IMR-90 (cell line): ENCODE measurements at regions not wholly inside any gene's neighbourhood (a gene's known extent, or its start where the extent isn't known, plus 50 kb on each side); places are given as distances from the start of the nearest gene placed in this dataset.

Source experiments
- ATAC-seq: fragments of 200-7000 bp; cut with Tn5 transposase; 2 replicates; pipeline ENCODE4 v1.9.1; 2020; ENCODE audit warnings: low read depth, mild to moderate bottlenecking, moderate library complexity
- BruUV-seq: library from RNA; stranded (reverse); fragments of 400-500 nt; replicated peaks from 2 replicates; lab custom pipeline; 2021; lab: Mats Ljungman, UMichigan
- CTCF ChIA-PET: fragments of 300-600 bp; formaldehyde crosslinking; extraction: SDS; loops from one replicate; lab custom pipeline; 2021; ENCODE audit warnings: antibody characterized with exemption; lab: Yijun Ruan, JAX
- POLR2A ChIA-PET: fragments of 300-600 bp; sonication (Branson Sonifier 250); formaldehyde crosslinking; loops from one replicate; lab custom pipeline; 2022; ENCODE audit warnings: antibody characterized with exemption; ENCODE audit not compliant: unreplicated experiment; lab: Charles Lee
- DNase-seq: peaks from one replicate; pipeline ENCODE4 v3.0.0; 2013
- H2AFZ ChIP-seq: replicated peaks from 2 replicates; pipeline ENCODE3; 2013; ENCODE audit warnings: low read length, mild to moderate bottlenecking; ENCODE audit not compliant: poor library complexity
- H2AK5ac ChIP-seq: 2 replicates; pipeline ENCODE4 v1.6.1; 2013; ENCODE audit warnings: low read depth, low read length, inconsistent platforms
- H2AK9ac ChIP-seq: replicated peaks from 2 replicates; pipeline ENCODE3; 2013; ENCODE audit warnings: mild to moderate bottlenecking, low read depth, low read length, moderate library complexity; ENCODE audit not compliant: poor library complexity
- H2BK120ac ChIP-seq: 2 replicates; pipeline ENCODE4 v1.6.1; 2013; ENCODE audit warnings: low read depth, low read length, inconsistent platforms
- H2BK15ac ChIP-seq: 3 replicates; pipeline ENCODE4 v1.6.1; 2013; ENCODE audit warnings: low read depth, low read length, inconsistent platforms
- H2BK20ac ChIP-seq: 2 replicates; pipeline ENCODE4 v1.6.1; 2013; ENCODE audit warnings: low read depth, mild to moderate bottlenecking, inconsistent platforms, low read length, moderate library complexity
- H2BK5ac ChIP-seq: 2 replicates; pipeline ENCODE4 v1.6.1; 2013; ENCODE audit warnings: mild to moderate bottlenecking, low read depth, low read length, inconsistent platforms; ENCODE audit not compliant: poor library complexity, severe bottlenecking
- H3K14ac ChIP-seq: replicated peaks from 2 replicates; pipeline ENCODE4 v1.6.1; 2013; ENCODE audit warnings: low read depth, low read length, inconsistent platforms
- H3K18ac ChIP-seq: 2 replicates; pipeline ENCODE4 v1.6.1; 2013; ENCODE audit warnings: low read depth, low read length, control low read depth
- H3K23ac ChIP-seq: 2 replicates; pipeline ENCODE4 v1.6.1; 2013; ENCODE audit warnings: low read depth, low read length, inconsistent platforms
- H3K27ac ChIP-seq: 2 replicates; pipeline ENCODE4 v1.5.1; 2013; ENCODE audit warnings: mild to moderate bottlenecking, control low read depth, low read length; ENCODE audit not compliant: insufficient read depth
- H3K27me3 ChIP-seq: 2 replicates; pipeline ENCODE4 v1.6.1; 2013; ENCODE audit warnings: low read length; ENCODE audit not compliant: control insufficient read depth, insufficient read depth
- H3K36me3 ChIP-seq: 2 replicates; pipeline ENCODE4 v1.6.1; 2013; ENCODE audit warnings: low read length, mixed read lengths; ENCODE audit not compliant: control insufficient read depth, insufficient read depth
- H3K4ac ChIP-seq: 2 replicates; pipeline ENCODE4 v1.6.1; 2013; ENCODE audit warnings: low read depth, low read length, inconsistent platforms
- H3K4me1 ChIP-seq: 2 replicates; pipeline ENCODE4 v1.6.1; 2013; ENCODE audit warnings: low read length, mixed read lengths; ENCODE audit not compliant: control insufficient read depth, insufficient read depth
- H3K4me2 ChIP-seq: 2 replicates; pipeline ENCODE4 v1.6.1; 2013; ENCODE audit warnings: low read depth, mild to moderate bottlenecking, control low read depth, low read length, moderate library complexity
- H3K4me3 ChIP-seq: 2 replicates; pipeline ENCODE4 v1.5.1; 2013; ENCODE audit warnings: low read depth, mild to moderate bottlenecking, control low read depth, low read length, moderate library complexity; ENCODE audit not compliant: insufficient read depth
- H3K56ac ChIP-seq: 2 replicates; pipeline ENCODE4 v1.6.1; 2013; ENCODE audit warnings: low read length, inconsistent platforms; ENCODE audit not compliant: insufficient read depth; ENCODE audit errors: extremely low read depth
- H3K79me1 ChIP-seq, 2 experiments: 2 replicates each; pipeline ENCODE4 v1.6.1; 2013; ENCODE audit warnings: low read length in 2 of 2, inconsistent platforms in 1 of 2, low read depth in 1 of 2
- H3K9ac ChIP-seq: 2 replicates; pipeline ENCODE4 v1.6.1; 2013; ENCODE audit warnings: low read depth, low read length, control low read depth
- H3K9me1 ChIP-seq: 2 replicates; pipeline ENCODE4 v1.6.1; 2013; ENCODE audit warnings: low read length, inconsistent platforms; ENCODE audit not compliant: insufficient read depth
- H3K9me3 ChIP-seq: 2 replicates; pipeline ENCODE4 v1.6.1; 2013; ENCODE audit warnings: low read length; ENCODE audit not compliant: control insufficient read depth, insufficient read depth
- H4K20me1 ChIP-seq: 2 replicates; pipeline ENCODE4 v1.6.1; 2013; ENCODE audit warnings: low read length, inconsistent platforms; ENCODE audit not compliant: insufficient read depth
- H4K5ac ChIP-seq: 2 replicates; pipeline ENCODE4 v1.6.1; 2013; ENCODE audit warnings: mild to moderate bottlenecking, low read depth, low read length, control low read depth
- H4K8ac ChIP-seq, 2 experiments: 2 replicates each; pipeline ENCODE4 v1.6.1; 2013; ENCODE audit warnings: low read depth in 2 of 2, low read length in 2 of 2, control low read depth in 1 of 2, inconsistent platforms in 1 of 2
- H4K91ac ChIP-seq: 2 replicates; pipeline ENCODE4 v1.6.1; 2013; ENCODE audit warnings: low read depth, low read length, inconsistent platforms; ENCODE audit not compliant: insufficient read depth
- CHD1 ChIP-seq: IDR thresholded peaks from 2 replicates; pipeline ENCODE4 v1.6.1; 2012; ENCODE audit warnings: low read depth, low read length, improper control_type of control experiment
- MAFK ChIP-seq: IDR thresholded peaks from 2 replicates; pipeline ENCODE4 v1.6.1; 2012; ENCODE audit warnings: low read depth, low read length, improper control_type of control experiment
- POLR2A ChIP-seq: IDR thresholded peaks from 2 replicates; pipeline ENCODE4 v1.6.1; 2012; ENCODE audit warnings: mild to moderate bottlenecking, low read depth, low read length
- RCOR1 ChIP-seq: IDR thresholded peaks from 2 replicates; pipeline ENCODE4 v1.6.1; 2012; ENCODE audit warnings: mild to moderate bottlenecking, low read length, improper control_type of control experiment; ENCODE audit not compliant: insufficient replicate concordance
- SMC3 ChIP-seq: fragments of 150-350 bp; IDR thresholded peaks from 2 replicates; pipeline ENCODE4 v1.6.1; 2016; ENCODE audit warnings: low read depth, mild to moderate bottlenecking, antibody characterized with exemption, low read length, moderate library complexity
- WGBS, 2 experiments: methylation state at CpG; one replicate each; pipeline versions ENCODE4 v1.1.5 to v1.1.7; 2013; ENCODE audit warnings: missing lambda C conversion rate in 2 of 2; ENCODE audit not compliant: insufficient read length in 1 of 2; ENCODE audit errors: extremely low coverage in 2 of 2; 5-methylcytosine and 5-hydroxymethylcytosine counted together
- dilution Hi-C: fragments of 300-500 bp; cut with HindIII; formaldehyde crosslinking; loops from one replicate; pipeline ENCODE4 v1.14.3; 2018; ENCODE audit warnings: low sequenced_read_pairs; ENCODE audit not compliant: unreplicated experiment
- in situ Hi-C: fragments of 300-500 bp; cut with MboI; formaldehyde crosslinking; loops from 3 replicates; pipeline ENCODE4 v1.14.3; 2019; ENCODE audit warnings: low sequenced_read_pairs, inconsistent platforms, mixed read lengths
- intact Hi-C: fragments of 100-400 bp; cut with micrococcal nuclease; formaldehyde crosslinking; loops from 2 replicates; pipeline ENCODE4 v1.10.0; 2022

- H3K4me2 ChIP-seq = no peak overlapping the region
- no peaks in the 10 kb centered on the region for H3K9me3 ChIP-seq
- H3K9ac ChIP-seq = no peak overlapping the region
- POLR2A ChIA-PET = no interaction called here
- no peaks in the 10 kb centered on the region for H3K36me3 ChIP-seq
- no TSS peak for BruUV-seq
- H3K9me1 ChIP-seq = no peaks in the 10 kb centered on the region
- no peak overlapping the region for H4K5ac ChIP-seq
- TF ChIP-seq SMC3 = no peak
- TF ChIP-seq CHD1 = no peak
- no peak for TF ChIP-seq RCOR1
- no peak for TF ChIP-seq POLR2A
- no peak for TF ChIP-seq MAFK
- no peak overlapping the region for H3K18ac ChIP-seq
- no peak overlapping the region for H2AK5ac ChIP-seq
- H2BK120ac ChIP-seq = no peak overlapping the region
- CTCF ChIA-PET = no interaction called here
- no peaks in the 10 kb centered on the region for H3K4me1 ChIP-seq
- no peak for ATAC-seq
- H2AFZ ChIP-seq = no peak overlapping the region
- peaks cover 2% of the 10 kb centered on the region; the same call in 1 of the 2 replicates for H3K27me3 ChIP-seq
- no peak overlapping the region for H4K8ac ChIP-seq
- in situ Hi-C loops = no loop called here
- no peaks in the 10 kb centered on the region for H3K79me1 ChIP-seq
- H2BK15ac ChIP-seq = no peak overlapping the region
- no peak overlapping the region for H3K23ac ChIP-seq
- no peak overlapping the region for H3K4me3 ChIP-seq
- no peak overlapping the region for H2BK5ac ChIP-seq
- no peaks in the 10 kb centered on the region for H4K20me1 ChIP-seq
- H3K56ac ChIP-seq = no peak overlapping the region
- no peak overlapping the region for H4K91ac ChIP-seq
- intact Hi-C loops = no loop called here
- DNase-seq = no peak
- H3K14ac ChIP-seq = no peak overlapping the region
- H3K4ac ChIP-seq = no peak overlapping the region
- no peak overlapping the region for H3K27ac ChIP-seq
- no peak overlapping the region for H2BK20ac ChIP-seq
- dilution Hi-C loops = no loop called here
- WGBS, 2 experiments = 71% methylated on average over 1 of the region's 1 CpG; no CpG with 5 or more reads in 1 of the 2 experiments
- no peak overlapping the region for H2AK9ac ChIP-seq
Measured at GRCh38 chr15:37701230-37701629, 233.2 kb upstream of the TMCO5A start.
